GM19239 (cell line): ENCODE measurements at regions not wholly inside any gene's neighbourhood (a gene's known extent, or its start where the extent isn't known, plus 50 kb on each side); places are given as distances from the start of the nearest gene placed in this dataset.

Experiments used
- DNase-seq: peaks from one replicate; pipeline ENCODE4 v3.0.0; 2011; ENCODE audit warnings: low spot score; ENCODE audit not compliant: insufficient read length
- FAIRE-seq: peaks from 2 replicates; lab custom pipeline; 2011; peaks lifted over from hg19 to GRCh38; lab: Jason Lieb, UNC

- no peak for FAIRE-seq
- no peak for DNase-seq
Observed at GRCh38 chr17:65374966-65375365, 186.5 kb downstream of the AXIN2 start.

- no peak for FAIRE-seq
- DNase-seq, result no peak
Observed at GRCh38 chr17:65371702-65372101, 189.7 kb downstream of the AXIN2 start.

DNA sequence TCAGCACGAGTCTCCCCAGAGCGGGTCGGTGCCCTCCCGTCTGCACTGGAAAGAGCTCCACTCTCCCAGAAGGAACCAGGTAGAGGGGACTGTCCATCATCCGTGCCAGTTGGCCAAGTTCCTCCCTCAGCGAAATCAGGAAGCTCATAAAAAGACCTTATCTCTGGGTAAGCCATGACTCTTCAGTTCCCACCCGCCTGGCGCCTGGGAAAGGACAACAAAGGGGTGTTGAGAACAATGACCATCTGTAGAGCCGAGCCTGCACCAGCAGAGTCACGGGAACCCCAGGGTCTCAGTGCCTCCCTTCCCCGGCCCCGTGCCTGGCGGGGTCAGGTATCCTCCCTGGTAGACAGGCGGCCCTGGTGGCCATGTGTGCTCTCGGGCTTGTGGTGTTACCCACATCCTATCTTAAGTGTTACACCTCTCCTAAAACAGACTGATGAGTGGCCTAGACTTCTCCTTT, 190.7 kb downstream of the AXIN2 start:
- no peak for FAIRE-seq
- DNase-seq, result no peak

- FAIRE-seq (no peak), DNase-seq (no peak)
Observed at GRCh38 chr17:65368341-65368740, 193.1 kb downstream of the AXIN2 start.

DNA sequence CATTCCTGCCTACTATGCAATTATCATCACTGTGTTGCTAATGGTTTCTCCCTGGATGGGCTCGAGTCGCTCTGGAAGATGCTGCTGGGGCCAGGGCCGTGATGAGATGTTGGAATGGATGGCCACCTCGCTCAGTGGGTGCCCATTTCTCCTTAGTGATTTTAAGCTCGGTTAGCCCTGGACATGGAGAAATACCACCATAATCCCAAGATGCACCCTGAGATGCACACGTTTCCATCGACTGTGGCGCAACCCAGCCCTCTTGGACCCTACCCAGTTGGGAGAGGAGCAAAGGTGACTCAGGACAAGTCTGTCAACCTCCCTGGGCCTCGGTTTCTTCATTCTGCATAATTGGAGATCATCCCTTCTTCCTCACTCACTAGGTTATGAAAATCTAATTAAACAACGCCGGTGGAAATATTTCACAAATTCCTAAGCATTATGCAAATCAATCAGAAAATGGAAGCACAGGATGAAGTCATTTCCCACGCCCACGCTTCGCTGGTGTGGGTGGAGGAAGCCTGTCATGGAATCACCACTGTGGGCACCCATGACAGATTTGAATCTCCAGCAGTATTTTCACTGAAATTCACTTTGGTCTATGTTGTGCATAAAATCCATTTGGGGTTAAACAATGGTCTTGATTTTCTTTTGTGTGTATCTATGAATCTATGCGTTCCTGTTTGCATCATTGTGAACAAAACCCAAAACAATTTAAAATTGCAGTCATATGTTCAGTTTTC, 195.2 kb downstream of the AXIN2 start:
- DNase-seq (no peak), FAIRE-seq (no peak)

DNA sequence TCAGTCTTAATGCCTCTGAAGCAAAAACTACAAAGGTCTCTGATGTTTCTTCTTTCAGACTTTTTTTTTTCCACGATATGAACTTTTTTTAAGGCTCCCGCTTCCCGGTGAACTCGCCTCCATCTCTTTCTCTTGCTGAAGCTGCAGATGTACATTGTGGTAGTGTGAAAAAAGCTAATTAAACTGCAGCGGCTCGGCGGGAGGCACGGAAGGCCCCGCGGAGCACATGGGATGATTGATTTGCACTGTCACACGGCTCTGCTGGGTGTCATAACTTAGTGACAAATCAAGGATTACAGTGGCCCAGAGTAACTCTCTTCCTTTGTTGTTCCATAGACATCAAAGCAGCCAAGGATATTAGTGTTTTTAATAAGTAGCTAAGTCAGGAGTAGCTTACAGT, 196.3 kb downstream of the AXIN2 start:
- FAIRE-seq, result no peak

DNA sequence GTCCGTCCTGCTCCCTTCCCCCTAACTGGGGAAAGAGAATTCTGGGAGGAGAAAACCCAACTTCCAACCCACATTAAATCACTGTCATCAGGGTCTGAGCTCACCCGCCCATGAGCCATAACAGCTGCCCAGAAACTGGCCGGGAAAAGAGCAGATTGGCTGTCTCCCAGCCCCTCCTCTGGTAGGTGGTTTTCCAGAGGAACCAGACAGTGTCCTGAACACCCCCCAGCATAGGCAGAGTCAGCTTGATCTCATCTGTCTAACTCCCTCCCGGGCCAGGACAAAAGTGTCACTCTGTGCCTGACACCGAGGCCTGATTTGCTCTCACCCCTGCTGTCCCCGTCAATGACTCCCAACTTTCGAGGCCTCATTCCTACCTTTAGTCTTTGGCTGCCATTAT, 197.0 kb downstream of the AXIN2 start:
- DNase-seq (no peak), FAIRE-seq (no peak)

More for the DNA sequence above, 196.3 kb downstream of the AXIN2 start:
- DNase-seq, result no peak

DNA sequence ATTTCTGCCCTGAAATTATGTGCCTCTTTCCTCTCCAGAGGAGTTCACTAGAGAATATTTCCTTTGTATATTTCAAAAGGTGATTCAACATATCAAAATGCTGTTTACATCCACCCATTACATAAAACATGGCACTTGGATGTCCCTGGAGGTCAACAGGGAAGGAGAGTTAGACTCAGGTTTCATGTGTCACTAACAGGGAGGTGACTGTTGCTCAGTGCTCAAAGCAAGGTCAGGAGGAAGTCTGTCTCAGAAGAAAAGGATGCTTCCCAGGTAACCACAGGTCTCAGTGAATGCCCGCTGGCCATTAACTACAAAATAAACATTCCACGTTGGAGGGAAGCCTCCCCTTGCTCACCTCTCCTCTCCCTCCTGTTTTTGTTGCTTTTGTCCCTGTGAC, 198.6 kb downstream of the AXIN2 start:
- DNase-seq, result no peak
- FAIRE-seq, result no peak

- FAIRE-seq, result no peak
Observed at GRCh38 chr17:65360961-65361552, 200.4 kb downstream of the AXIN2 start.

DNA sequence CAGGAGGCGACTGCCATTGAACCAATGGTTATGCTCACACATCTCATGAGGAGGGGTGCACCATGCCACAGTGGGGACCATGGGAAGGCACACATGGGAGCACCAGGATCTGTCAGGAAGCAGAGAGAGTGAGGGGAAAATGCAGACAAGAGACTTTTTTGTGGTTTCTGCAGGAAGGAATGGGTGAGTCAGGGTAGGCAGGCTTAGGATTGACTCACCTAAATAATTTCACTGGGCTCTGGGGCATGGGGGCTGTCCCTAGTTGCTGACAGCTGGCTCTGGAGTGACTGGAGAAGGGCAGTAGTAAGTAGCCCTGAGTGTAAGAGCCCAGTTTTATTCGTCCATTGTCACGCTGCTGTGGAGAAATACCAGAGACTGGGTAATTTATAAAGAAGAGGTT, 202.4 kb downstream of the AXIN2 start:
- DNase-seq (no peak), FAIRE-seq (no peak)

More at GRCh38 chr17:65360961-65361552, 200.4 kb downstream of the AXIN2 start:
- DNase-seq, result no peak

DNA sequence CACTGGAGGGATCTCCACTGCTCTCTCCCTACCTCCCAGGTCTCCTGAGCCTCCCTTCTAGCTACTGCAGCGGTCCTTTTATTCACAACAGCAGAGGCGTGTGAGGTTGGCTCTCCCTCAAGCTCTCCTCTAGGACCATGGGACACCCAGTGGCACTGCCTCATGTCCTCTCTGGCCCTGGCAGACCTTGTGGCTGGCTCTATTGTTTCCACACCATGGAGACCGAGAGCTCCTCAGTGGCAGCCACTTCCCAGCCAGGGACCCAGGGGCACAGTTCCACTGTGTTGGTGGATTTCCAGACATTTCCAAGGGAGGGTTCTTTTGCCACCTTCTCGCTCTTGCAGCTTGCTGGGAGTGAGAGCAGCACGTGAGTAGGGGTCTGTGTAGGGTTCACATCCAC, 204.9 kb downstream of the AXIN2 start:
- no peak for FAIRE-seq
- DNase-seq, result no peak

DNA sequence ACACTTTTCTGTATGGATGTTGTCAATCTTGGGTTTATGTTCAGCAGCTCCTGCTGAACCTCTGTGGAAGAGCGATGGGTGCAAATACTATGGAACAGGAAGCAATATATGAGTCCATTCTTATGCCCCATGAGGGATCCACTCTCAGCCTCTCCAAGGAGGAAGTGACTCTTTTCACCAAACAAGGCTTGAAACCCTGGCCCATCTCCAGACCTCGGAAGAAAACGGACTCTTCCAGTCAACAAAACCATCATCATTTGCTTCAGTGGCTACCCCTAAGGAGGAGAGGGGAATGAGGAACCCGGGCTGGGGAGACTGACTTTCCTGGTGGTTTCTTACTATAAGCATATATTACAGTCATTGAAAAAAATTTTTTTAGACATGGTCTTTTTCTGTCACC, 206.2 kb downstream of the AXIN2 start:
- FAIRE-seq, result no peak
- DNase-seq, result no peak

DNA sequence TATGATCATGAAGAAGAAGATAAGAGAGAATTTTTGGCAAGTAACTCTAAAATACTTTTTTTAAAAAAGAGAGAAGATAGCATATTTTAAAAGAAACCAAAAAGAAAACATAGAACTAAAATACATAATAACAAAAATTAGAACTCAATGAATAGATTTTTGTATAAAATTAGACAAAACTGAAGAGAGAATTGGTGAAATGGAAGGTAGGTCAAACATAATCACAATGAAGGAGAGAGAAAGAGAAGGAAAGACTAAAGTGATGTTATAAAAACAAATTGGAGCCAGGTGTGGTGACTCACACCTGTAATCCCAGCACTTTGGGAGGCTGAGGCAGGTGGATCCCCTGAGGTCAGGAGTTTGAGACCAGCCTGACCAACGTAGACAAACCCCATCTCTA, 211.5 kb downstream of the AXIN2 start:
- no peak for FAIRE-seq
- DNase-seq, result no peak

GRCh38 chr17:65346166-65346565, 209.0 kb downstream of the RGS9 start:
- no peak for FAIRE-seq
- DNase-seq, result no peak

DNA sequence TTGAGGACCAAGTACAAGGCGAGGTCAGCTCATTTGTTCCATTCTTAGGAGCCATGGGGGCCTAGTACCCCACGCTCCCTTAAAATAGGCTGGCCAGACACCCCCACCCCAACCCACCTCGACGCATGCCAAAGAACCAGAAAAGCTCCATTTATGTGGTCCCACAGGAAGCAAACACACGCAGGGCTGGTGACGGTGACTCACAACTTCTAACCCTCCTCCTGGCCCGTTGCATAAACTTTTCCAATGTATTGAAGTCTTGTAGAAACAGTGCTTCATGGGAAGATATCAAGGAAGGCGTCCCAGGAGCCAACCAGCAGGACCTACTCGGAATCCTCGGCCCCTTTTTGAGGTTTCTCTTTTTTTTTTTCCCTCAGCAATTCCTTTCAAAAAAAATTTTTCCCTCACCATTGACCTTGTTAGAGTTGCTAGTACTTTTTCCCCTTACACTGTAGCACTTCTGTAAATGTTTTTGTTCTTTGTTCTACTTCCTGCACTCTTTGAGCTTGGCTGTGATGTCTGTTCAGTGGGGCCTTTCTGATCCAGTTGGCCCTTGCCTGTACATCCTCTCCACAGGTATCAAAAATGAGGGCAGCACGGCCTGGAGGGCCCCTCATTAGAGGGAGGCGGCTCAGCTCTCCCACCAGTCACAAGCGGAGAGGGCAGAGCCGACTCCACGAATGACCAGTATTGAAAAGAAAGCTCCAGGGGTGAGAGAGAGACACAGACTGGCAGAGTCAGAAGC, 208.3 kb downstream of the RGS9 start:
- DNase-seq (no peak), FAIRE-seq (no peak)

GRCh38 chr17:65340401-65340800, 203.2 kb downstream of the RGS9 start:
- DNase-seq (no peak), FAIRE-seq (no peak)

- DNase-seq (no peak), FAIRE-seq (no peak)
Observed at GRCh38 chr17:65334406-65334805, 197.2 kb downstream of the RGS9 start.

DNA sequence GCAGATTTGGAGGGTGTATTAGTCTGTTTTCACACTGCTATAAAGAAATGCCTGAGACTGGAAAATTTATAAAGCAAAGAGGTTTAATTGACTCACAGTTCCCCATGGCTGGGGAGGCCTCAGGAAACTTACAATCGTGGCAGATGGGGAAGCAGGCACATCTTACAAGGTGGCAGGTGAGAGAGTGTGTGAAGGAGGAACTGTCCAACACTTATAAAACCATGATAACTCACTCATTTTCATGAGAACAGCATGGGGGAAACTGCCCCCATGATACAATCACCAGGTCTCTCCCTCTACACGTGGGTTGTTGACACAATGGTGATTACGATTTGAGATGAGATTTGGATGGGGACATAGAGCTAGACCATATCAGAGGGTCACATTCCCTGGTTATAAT, 195.6 kb downstream of the RGS9 start:
- DNase-seq (no peak), FAIRE-seq (no peak)

- no peak for FAIRE-seq
Observed at GRCh38 chr17:65332375-65332774, 195.2 kb downstream of the RGS9 start.

DNA sequence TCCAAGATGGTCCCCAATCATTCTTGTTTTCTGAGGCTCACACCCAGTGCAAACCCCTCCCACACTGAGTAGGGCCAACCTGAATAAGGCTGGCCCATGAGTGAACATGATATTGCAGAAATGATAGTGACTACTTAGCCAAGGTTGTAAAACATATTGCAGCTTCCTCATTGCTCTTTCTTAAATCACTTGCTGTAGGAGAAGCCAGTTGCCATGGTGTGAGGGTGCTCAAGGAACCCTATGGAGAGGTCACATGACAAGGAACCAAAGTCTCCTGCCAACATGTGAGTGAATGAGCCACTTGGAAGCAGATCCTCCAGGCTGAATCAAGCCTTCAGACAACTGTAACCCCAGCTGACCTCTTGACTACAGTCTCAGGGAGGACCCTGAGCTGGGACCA, 191.4 kb downstream of the RGS9 start:
- no peak for FAIRE-seq
- no peak for DNase-seq

More at GRCh38 chr17:65332375-65332774, 195.2 kb downstream of the RGS9 start:
- no peak for DNase-seq

DNA sequence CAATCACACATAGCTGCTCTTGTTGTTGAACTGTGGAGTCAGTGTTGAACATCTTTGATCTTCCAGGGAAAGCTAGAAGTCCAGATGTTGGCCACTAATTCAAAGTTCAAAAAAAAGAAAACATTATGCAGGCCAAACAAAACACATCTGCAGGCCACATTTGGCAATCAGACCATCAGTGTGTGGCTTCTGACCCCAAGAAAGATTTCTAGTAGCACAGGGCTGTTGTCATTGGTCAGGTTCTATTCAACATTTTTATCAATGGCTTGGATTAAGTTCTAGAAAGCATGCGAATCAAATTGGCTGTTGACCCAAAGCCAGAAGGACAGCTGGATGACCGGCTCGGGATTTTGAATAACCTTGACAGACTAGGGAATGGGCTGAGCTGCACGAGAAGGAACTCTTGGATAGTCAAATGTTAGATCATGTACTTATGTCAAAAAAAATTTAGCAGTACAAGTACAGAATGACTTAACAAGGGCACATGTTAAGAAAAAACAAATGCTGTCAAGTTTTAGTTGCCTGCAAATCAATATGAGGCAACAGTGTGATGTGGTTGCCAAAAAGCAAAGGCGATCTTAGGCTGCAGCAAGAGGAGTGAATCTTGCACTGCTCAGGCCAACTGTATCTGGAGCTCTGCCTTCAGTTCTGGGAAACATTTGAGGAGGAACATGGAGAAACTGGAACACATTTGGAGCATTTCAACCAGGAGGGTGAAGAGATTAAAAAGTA, 187.6 kb downstream of the RGS9 start:
- FAIRE-seq, result no peak

More for the DNA sequence above, 187.6 kb downstream of the RGS9 start:
- DNase-seq, result no peak
